A673 (cell line): ENCODE measurements at regions not wholly inside any gene's neighbourhood (a gene's known extent, or its start where the extent isn't known, plus 50 kb on each side); places are given as distances from the start of the nearest gene placed in this dataset.

ENCODE experiments used
- BruUV-seq: library from RNA; stranded (reverse); fragments of 400-500 nt; replicated peaks from 2 replicates; lab custom pipeline; 2021; lab: Mats Ljungman, UMichigan
- CTCF ChIA-PET: fragments of 300-600 bp; sonication (Branson Sonifier 250); formaldehyde crosslinking; loops from one replicate; lab custom pipeline; 2022; ENCODE audit warnings: antibody characterized with exemption; lab: Charles Lee
- POLR2A ChIA-PET: fragments of 300-600 bp; sonication (Branson Sonifier 250); formaldehyde crosslinking; loops from one replicate; lab custom pipeline; 2022; ENCODE audit warnings: antibody characterized with exemption; ENCODE audit not compliant: low non-redundant PET; lab: Charles Lee
- DNase-seq: peaks from one replicate; pipeline ENCODE4 v3.0.0-alpha.2; 2015; ENCODE audit warnings: low spot score
- H3K27ac ChIP-seq: fragments of 200-600 bp; sonication (generic); 2 replicates; pipeline ENCODE4 v1.5.1; 2016; ENCODE audit warnings: mixed run types, low read depth, mild to moderate bottlenecking, mixed read lengths, antibody characterized with exemption, low read length; ENCODE audit not compliant: poor library complexity, severe bottlenecking
- H3K27me3 ChIP-seq: fragments of 200-600 bp; sonication (generic); replicated peaks from 2 replicates; pipeline ENCODE4 v1.6.1; 2017; ENCODE audit warnings: mixed run types, low read depth, mild to moderate bottlenecking, mixed read lengths, antibody characterized with exemption, low read length; ENCODE audit not compliant: insufficient read depth, poor library complexity
- H3K36me3 ChIP-seq: fragments of 200-600 bp; sonication (generic); 2 replicates; pipeline ENCODE4 v1.6.1; 2016; ENCODE audit warnings: mixed run types, mild to moderate bottlenecking, mixed read lengths, antibody characterized with exemption, low read length; ENCODE audit not compliant: insufficient read depth, poor library complexity, severe bottlenecking
- H3K4me1 ChIP-seq: fragments of 200-600 bp; sonication (generic); 2 replicates; pipeline ENCODE4 v1.6.1; 2017; ENCODE audit warnings: mixed run types, mild to moderate bottlenecking, mixed read lengths, antibody characterized with exemption, low read length; ENCODE audit not compliant: insufficient read depth, poor library complexity, severe bottlenecking
- H3K4me3 ChIP-seq: fragments of 200-600 bp; sonication (generic); 2 replicates; pipeline ENCODE4 v1.5.1; 2016; ENCODE audit warnings: low read depth, mixed run types, mild to moderate bottlenecking, mixed read lengths, low read length; ENCODE audit not compliant: poor library complexity, severe bottlenecking
- H3K9me3 ChIP-seq: fragments of 200-600 bp; sonication (generic); 2 replicates; pipeline ENCODE4 v1.6.1; 2016; ENCODE audit warnings: mixed run types, low read depth, mild to moderate bottlenecking, mixed read lengths, antibody characterized with exemption, low read length; ENCODE audit not compliant: poor library complexity, severe bottlenecking
- CTCF ChIP-seq: fragments of 300-800, 200-600 bp; sonication (generic); conservative IDR thresholded peaks from 2 replicates; pipeline ENCODE4 v1.5.1; 2017; ENCODE audit warnings: low read depth, mild to moderate bottlenecking, antibody characterized with exemption, low read length, moderate library complexity, mixed read lengths
- EZH2 ChIP-seq: fragments of 200-600 bp; sonication (generic); IDR thresholded peaks from 2 replicates; pipeline ENCODE4 v1.6.1; 2017; ENCODE audit warnings: borderline replicate concordance, low read depth, mild to moderate bottlenecking, mixed read lengths, antibody characterized with exemption, low read length; ENCODE audit not compliant: poor library complexity, severe bottlenecking
- intact Hi-C: fragments of 100-400 bp; cut with micrococcal nuclease; formaldehyde crosslinking; loops from one replicate; pipeline ENCODE4 v1.10.0; 2022; ENCODE audit not compliant: unreplicated experiment

DNA sequence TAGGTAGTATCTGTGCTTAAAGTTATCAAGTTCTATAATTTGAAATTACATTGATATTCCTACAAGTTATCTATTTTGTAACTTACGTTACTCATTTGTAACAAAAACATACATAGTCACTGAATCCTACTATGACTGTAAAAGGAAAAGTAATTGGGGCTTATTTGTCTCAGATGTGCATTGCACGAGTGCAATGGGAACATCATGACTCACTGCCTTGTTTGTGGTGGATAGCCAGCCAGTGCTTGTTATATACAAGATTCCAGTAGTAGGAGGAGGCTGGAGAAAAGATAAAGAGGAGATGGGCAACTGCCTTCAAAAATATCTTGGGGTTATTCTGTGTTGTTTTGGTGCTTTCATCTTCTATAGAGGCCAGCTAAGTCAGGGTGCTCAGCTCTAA lies 164.1 kb downstream of the RNF144B start:
- intact Hi-C loops: no loop called here
- H3K9me3 ChIP-seq: peaks cover 4% of the 10 kb centered on the region
- H3K27me3 ChIP-seq: no peaks in the 10 kb centered on the region
- H3K27ac ChIP-seq: no peak overlapping the region
- H3K4me3 ChIP-seq: no peak overlapping the region
- TF ChIP-seq EZH2 (no peak), CTCF (no peak)
- ChIA-PET CTCF (no interaction called here), POLR2A (no interaction called here)
- no TSS peak for BruUV-seq
- no peaks in the 10 kb centered on the region for H3K36me3 ChIP-seq
- no peaks in the 10 kb centered on the region for H3K4me1 ChIP-seq
- DNase-seq: no peak

DNA sequence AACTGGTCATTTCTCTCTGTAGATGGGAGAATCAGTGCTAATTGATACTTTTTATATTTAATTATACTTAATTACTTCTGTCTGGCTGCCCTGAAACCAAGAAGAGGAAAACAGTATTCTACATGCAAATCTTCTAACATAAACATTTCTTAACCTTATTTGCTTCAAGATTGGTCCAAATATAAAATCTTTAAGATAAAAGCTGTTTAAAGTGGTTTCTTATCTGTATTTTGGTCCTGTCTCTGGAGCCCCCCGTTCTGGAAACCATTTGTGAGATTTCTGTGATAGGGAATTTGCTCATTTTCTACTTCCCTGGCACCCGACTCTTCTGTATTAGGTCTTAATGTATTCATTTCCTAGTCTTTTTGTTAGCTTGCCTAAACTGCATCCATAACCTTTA lies 168.6 kb downstream of the RNF144B start:
- H3K4me3 ChIP-seq: no peak overlapping the region
- intact Hi-C loops: no loop called here
- no TSS peak for BruUV-seq
- no peak for DNase-seq
- no peaks in the 10 kb centered on the region for H3K27me3 ChIP-seq
- no peaks in the 10 kb centered on the region for H3K9me3 ChIP-seq
- no peak overlapping the region for H3K27ac ChIP-seq
- POLR2A ChIA-PET: no interaction called here
- TF ChIP-seq EZH2 (no peak), CTCF (no peak)
- CTCF ChIA-PET: no interaction called here
- peaks cover 6% of the 10 kb centered on the region for H3K4me1 ChIP-seq
- H3K36me3 ChIP-seq: no peaks in the 10 kb centered on the region

- intact Hi-C loops: no loop called here
- Histone ChIP-seq H3K36me3 (no peaks in the 10 kb centered on the region), H3K4me3 (no peak overlapping the region), H3K27me3 (no peaks in the 10 kb centered on the region), H3K4me1 (peaks cover 20% of the 10 kb centered on the region), H3K9me3 (no peaks in the 10 kb centered on the region), H3K27ac (peak overlapping the region; percentile 60)
- TF ChIP-seq EZH2 (no peak), CTCF (no peak)
- DNase-seq: peak; percentile 65
- BruUV-seq: no TSS peak
- CTCF ChIA-PET: no interaction called here
- POLR2A ChIA-PET: no interaction called here
Measured at GRCh38 chr6:18561037-18561750, 174.0 kb downstream of the RNF144B start.
